ENCODE measurements at regions not wholly inside any gene's neighbourhood (a gene's known extent, or its start where the extent isn't known, plus 50 kb on each side); places are given as distances from the start of the nearest gene placed in this dataset.

DNA sequence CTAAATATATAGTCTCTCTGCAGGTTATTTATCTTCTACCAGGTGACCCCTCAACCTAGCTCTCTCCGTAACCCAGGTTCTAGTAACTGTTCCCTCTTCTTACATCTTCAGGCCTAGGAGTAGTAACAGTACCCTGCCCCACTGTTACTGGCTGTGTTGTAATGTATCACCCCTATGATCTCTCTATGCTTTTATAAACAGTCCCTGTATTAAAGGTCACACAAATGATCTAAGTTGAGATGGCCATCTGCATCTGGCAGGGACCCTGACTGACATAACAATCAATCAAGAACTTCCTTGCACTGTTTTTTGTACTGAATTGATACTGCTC is 219.7 kb upstream of the STK17B start:
- no peak for DNase-seq (ENCODE audit: low read depth)

DNA sequence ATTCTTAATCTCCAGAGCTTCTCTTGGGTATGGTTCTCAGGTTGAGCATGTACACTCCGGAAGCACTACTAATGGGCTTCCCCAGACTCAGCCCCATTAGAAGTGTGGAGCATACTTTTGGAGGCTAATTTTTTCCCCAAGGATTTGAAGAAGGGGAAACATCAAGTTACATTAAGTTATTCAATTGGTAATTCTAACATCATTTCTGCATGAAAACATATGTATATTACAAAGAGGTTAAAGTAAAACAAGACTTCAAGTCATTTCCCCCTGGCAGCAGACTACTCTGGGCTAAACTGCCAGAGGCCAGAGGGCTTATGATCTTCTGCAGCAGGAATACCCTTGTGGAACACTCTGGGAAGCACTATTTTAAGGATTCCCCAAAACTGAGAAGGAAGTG is 227.7 kb upstream of the STK17B start:
- no peak for DNase-seq (ENCODE audit: low read depth)

DNA sequence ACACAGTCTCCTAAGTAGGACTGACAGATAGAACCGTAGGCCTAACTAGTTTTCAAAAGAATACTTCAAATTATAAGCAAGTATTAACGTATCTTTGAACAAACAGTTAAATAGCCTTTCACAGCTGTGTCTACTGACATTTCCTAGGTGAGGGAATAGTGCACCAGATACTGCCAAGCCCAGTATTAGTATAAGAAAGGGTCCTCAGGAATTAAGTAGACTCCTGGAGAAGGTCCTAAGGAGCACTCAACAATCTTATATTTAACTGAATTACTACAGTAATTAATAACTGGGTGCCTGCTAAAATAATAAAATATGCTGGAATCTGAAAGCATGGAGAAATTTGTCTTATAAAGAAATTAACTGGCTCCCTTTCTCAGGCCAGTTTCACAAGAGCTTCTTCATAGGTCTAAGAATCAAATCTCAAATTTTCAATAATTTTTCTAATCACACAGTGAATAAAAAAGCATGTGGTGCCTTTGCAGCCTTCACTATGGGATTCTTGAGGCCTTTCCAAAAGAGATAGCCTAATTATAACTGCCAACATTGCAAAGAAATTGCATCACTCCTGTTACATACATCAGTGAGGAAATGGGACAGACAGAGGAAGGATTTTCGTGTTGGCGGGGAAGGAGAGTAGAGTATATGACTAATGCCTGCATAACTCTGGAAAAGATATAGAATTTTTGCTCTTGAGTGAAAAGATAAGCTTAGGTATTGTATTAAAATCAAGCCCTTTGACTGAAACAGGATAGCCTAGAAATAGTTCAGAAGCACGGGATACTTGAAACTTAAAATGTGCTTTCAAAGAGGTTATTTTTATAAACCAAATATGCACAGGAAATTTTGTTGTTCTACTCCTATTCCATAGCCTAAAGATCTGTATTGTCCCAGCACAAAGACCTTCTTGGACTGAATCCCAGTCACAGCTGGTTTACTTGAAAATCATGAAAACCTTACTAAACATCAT is 228.6 kb upstream of the STK17B start:
- DNase-seq (ENCODE audit: low read depth) = no peak

DNA sequence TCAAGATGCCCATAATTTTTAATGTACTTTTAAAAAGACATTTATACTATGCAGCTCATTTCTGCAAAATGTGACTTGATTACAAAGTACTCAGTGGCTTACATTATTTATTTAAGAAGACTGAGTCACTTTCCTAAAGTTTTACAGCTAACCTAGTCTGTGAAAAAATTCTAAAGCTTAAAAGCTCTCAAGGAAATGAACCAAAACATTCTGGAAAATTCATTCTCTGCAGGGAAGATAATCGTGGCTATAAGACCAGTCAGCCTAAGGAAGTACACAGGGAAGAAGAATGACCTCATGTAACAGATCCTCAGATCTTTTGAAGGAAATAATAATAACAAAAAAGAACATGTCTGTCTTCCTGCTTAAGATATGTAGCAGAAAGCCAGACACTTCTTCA is 232.1 kb upstream of the STK17B start:
- no peak for DNase-seq (ENCODE audit: low read depth)

DNA sequence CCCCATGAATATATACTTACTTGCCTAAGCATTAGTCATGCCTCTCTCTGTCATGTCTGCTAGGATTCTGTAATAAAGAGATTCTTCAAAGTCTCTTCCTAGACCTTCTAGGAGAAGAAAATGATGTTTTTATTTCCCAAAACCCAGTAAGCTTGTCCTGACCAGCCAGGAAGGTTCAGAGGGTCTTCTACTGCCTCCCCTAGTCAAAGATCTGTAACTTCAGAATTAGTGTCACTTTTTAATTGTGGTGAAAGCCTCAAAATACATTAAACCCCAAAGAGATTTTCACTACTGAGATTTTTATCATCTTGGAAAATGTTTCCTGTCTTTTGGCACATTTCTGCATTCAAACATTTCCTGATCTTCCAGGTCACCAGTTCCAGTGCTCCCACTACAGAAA is 232.9 kb upstream of the STK17B start:
- DNase-seq (ENCODE audit: low read depth) = no peak

DNA sequence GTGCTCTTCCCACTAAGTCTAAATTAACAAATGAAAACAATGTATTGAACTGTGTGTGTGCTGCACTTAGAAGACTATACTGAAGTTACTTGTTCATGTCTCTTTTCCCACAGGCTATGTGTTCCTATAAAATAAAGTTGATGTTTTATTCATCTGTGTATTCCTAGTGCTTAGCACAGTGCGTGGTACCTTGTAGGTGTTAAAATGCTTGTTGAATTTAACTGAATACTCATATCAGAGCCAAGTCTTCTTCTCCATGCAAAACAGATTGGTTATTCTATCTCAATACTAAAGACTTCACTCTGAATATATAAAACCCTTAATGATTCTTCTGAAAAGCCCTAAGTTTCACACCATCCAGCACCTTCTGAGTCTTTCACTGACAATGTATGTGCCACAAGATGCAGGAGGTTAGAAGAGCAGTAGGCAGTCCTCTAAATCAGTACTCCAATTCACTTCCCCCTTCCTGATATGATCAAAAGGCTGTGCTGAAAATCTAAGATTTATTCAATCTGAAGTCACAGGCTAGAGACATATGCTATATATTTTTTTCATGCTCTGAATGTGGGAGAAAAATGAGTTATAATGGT is 231.7 kb upstream of the CCDC150 start:
- DNase-seq (ENCODE audit: low read depth) = no peak

DNA sequence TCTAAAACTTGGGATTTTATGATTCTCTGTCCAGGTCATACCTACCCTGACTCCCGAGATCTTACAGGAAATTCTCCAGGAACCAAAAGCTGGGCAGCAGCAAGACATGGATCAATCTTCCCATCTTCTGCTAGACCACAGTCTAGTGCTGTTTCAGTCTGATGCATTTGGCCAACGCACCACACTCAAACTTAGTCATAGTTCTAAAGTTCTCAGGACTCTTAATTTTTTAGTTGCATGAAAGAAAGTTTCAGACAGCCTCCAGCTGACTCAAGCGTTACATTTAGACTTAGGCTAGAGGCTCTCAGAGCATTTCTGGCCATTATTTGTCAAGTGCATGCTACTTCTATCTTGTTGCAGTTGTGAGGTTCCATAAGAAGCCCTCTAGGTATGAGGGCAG is 230.1 kb upstream of the CCDC150 start:
- DNase-seq (ENCODE audit: low read depth) = no peak

DNA sequence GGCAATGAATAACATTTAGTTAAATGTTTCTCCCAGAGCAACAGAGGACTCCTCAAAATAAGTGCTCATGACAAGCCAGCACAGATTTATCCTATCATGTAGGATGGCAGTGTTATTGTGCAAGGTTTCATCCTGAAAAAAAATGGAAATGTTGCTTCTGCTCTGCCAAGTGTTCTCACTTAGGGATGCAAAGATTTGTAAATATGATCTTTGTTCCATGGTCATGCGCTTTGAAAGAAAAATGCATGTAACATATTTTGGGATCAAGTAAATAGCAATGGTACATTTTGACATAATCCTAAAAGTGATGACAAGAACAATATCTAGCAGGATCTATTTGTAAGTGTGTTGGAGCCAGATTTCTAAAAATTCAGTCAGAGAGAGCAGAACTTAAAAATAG is 229.5 kb upstream of the CCDC150 start:
- no peak for DNase-seq (ENCODE audit: low read depth)

DNA sequence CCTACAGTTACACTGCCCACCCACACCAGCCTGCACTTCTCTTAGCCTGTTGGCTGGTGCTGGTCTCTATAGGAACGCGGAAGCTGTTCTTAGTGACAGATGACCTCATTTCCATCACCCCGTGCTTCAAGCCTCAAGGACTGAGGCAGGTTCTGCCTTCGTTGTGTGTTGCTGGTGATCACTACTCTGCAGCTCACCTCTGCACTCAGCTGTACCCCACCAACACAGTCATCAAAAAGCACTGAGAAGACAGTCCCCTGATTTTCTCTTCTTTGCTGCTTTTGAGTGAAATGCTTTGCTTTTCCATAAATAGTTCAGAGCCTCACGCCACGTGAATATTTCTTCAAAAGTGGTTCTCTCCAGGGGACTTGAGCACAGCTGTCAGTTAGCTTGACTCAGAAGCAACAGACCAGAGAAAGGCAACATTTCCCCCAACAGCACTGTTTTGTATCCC is 225.7 kb upstream of the CCDC150 start:
- no peak for DNase-seq (ENCODE audit: low read depth)

DNA sequence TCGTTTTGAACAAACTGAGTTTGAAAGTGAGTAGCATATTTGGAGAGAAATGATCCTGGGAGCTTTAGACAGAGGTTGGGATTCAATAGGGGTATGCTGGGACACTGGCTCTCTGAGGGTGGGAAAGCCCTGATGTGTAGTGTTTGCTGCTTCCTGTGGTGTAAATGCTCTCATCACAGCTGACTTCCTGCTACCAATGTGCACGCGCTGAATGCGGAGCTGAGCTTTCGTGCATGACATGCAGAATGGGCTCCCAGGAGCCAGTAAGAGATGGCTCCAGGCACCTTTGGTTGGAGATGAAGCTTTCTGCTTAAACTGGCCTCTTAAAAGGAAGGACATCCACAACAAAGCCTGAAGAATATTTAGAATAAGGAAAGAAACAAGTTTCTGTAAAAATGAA is 224.1 kb upstream of the CCDC150 start:
- no peak for DNase-seq (ENCODE audit: low read depth)

DNA sequence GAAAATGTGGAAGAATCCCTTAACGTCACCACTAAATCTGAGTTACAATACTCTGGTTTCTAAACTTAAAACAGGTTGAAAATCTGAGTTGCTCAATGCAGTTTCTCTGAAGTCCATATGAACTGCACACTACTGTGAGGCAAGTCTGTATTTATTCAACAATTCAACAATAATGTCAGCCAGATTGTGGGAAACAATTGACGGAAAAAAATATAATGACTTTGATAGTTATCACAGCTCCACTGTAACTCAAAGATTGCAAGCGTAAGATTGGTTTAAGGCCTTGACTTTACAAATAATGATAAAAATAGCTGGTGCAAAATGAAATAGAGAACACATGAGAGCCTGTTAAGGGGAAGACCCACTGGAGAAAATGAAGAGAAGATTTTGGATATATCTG is 219.4 kb upstream of the CCDC150 start:
- DNase-seq (ENCODE audit: low read depth) = no peak

DNA sequence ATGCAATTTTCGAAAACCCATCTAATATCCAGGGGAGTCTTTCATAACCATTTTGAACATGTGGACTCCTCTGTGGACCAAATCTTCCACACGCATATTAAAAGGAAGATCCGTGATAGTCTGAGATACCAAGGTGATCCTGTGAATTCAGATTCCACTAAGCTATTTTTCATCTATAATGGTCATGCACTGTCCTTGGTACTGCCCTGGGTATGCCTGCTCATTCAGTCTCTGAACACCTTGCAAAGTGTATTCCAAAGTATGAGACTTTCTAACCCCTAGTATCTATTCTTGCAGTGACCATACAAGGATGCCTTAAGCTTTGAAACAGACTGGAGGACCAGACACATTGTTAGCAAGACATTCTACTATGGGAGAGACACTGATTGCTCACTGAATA is 217.6 kb upstream of the CCDC150 start:
- DNase-seq (ENCODE audit: low read depth) = no peak

DNA sequence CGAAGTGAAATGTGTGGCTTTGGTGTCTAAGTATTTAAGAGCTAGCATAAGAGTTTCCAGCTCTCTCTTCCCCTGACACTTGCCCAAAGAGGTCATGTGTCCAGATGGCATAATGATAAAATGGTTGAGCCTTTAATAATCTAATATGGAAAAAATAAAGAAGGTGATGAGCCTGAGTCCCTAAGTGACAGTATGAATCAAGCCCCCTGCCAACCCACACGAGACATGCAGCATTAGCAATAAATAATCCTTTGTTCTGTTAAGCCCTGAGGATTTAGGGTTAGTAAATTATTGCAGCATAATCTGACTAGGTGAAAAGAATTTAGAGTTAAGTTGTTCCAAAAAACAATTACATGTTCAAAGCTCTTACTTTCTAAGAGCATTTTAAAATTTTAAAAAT is 217.2 kb upstream of the CCDC150 start:
- DNase-seq (ENCODE audit: low read depth) = no peak

DNA sequence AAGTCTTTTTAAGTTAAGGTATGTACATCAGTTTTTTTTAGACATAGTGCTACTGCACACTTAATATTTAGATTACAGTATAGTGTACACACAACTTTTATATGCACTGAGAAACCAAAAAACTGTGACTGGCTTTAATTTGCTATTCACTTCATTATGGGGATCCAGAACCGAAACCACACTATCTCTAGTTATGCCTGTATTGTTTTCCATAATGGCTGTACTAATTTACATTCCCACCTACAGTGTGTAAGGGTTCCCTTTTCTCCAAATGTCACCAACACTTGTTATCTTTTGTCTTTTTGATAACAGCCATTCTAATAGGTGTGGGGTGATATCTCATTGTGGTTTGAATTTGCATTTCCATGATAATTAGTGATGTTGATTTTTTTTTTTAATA is 213.4 kb upstream of the CCDC150 start:
- no peak for DNase-seq (ENCODE audit: low read depth)

DNA sequence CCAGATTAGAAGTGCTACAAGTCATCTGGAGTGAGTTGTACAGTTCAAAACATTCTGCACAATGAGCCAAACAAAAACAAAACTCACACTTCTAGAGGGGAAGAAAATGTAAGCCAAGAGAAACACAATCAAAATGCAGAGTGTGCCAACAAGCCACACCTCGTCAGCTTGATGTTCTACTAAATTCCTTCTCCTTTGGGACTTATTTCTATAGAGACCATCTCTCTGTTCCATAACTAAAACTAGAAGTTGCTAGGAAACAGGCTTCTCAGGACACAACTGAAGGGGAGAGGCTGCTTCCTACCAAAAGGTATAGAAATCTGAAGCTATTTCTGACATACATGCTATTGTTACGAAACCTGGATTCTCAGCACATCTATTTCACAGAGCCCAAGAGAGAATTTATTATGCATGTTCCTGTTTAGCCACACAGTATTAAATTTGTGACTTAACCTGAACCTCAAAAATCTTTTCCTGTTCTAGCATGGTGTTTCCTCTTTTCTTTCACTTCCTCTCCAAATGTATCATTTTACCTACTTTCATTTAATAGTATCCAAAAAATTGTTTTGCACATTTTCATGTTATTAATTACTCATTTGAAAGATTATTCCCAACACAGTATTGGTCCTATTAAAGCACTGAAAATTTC is 211.4 kb upstream of the CCDC150 start:
- no peak for DNase-seq (ENCODE audit: low read depth)

DNA sequence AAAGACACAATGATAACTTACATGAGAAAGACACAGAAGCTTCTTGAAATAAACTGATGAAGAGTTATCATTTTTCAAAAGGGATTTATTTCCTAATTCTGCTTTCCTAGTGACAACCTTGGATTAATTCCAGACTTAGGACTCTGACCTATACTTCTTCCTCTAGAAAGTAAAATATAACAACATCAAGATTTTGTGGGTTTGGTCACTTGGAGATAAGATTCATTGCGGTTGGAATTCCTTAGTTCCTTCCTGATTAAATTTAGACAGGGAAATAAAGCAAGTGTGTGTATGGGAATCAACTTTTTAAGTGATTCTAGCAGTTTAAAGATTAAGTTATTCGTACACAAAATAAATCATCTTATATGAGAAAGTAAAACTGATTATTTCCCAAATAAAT is 208.4 kb upstream of the CCDC150 start:
- DNase-seq (ENCODE audit: low read depth) = no peak

DNA sequence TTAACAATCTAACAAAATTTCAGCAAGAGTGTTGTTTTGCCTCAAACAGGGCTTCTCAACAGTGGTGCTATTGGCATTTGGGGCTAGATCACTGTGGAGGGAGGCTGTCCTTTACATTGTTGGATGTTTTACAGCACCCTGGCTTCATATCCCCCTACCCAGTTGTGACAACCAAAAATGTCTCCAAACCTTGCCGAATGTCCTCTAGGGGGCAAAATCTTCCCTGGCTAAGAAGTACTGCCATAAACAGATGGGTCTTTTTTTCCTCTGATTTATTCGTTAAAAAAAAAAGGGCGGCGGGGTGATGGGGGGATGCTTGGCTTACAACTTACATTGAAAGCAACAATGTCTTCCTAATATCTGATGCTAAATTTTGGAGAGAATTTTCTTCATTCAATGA is 207.6 kb upstream of the CCDC150 start:
- DNase-seq (ENCODE audit: low read depth) = no peak

DNA sequence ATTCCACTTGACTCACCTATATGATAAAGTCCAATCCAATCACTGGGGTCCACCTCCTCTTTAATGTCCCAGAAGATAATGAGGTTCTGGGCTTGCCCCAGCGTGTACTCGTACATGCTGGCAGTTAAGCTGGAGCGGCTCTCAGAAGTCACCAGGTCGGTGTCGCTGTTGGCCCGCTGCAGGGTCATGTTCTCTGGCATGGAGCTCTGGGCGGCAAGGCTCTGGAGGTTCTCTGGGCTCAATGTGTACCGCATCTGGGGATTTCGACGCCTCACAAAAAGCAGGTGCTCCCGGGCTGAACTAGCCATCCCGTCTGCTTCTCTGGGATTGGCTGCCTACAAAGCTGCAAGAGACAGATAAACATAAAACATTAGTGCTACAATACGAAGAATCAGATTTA is 206.4 kb upstream of the CCDC150 start:
- DNase-seq (ENCODE audit: low read depth) = no peak

DNA sequence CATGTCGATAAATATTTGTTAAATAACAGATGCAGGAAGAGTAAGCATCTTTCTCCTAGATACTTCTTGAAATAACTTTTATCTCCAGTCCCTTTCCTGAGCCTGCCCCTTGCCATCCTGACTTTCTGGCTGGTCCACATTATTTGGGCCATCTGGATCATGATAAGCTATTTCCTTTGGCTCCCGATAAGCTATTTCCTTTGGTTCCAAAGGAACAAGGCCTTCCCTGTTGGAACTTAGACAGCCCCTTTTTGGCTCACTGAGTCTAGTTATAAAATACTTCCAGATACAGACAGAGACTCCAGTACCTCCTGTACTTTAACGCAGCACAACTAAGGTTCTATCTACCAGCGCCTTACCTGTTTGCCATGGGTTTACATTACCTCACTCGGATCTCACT is 205.3 kb upstream of the CCDC150 start:
- DNase-seq (ENCODE audit: low read depth) = no peak

DNA sequence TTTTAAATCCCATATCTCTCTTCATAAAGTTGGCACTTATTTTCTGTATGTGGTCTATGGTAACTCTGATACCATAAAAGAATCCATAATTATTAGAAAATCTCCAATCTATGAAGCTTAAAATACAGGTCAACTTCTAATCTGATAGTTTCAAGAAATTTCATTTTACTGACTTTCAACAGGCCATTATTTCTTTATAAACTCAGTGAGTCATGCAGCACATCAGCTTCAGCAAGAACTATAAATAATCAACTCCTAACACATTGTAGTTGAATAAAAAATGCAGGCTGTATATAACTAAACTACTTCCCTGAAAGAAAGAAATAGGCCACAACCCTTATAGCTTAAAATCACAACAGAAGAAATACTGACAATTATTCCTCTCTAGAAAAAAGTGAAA is 204.3 kb upstream of the CCDC150 start:
- DNase-seq (ENCODE audit: low read depth) = no peak

DNA sequence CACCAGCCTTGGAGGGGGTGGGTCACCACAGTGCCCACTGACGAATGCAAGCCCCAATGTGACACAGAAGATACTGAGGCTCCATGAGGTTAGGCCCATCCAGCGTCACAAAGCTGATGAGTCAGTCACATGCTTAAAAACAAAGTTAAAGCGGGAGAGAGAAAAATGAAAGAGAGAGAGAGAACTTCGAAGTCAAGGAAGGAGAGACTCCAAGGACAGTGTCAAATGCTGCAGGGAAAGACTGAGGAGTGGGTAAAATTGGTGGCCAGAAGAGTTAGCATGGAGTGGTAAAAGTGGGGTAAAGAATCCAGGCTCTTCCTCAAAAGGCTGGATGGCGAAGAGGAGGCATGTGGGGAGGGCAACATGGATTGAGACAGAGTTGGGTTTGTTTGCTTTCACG is 201.9 kb upstream of the CCDC150 start:
- no peak for DNase-seq (ENCODE audit: low read depth)

DNA sequence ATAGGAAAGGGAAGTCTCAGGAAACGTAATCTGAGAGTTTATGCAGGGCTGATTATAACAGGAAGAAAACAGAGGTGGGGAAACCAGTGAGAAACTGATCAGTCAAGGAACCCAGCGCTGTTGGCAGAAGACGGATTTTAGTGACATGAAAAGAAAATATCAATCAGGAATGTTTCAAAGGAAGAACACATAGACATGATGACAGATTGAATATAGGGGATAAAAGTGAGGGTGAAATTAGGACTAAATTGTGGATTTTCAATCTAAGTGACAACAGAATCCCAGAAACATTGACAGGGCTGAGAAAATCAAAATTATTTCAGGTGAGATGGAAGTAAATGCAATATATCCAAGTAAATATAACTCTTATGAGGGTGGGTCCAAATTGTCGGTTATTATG is 199.8 kb upstream of the CCDC150 start:
- no peak for DNase-seq (ENCODE audit: low read depth)

DNA sequence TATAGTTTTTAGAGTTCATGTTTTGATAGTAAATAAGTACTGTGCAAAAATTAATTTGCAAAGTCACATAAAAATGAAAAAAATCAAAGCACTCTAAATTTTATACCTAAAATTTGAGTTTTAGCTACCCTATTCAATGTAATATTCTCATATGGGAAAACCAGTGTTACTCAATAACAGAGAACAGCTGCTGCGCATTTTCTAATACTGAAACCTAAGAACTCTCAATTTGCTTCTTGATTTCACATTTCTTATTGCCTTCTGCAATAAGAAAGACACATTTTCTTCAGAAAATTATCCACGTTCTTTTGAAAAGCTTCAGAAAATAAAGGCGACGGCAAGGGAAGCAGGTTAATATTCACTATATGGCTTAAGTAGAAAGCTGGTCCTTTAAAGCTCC is 199.1 kb upstream of the CCDC150 start:
- DNase-seq (ENCODE audit: low read depth) = no peak
